Fibroblast of pulmonary artery (primary cell): ENCODE measurements at regions not wholly inside any gene's neighbourhood (a gene's known extent, or its start where the extent isn't known, plus 50 kb on each side); places are given as distances from the start of the nearest gene placed in this dataset.
A peak's percentile ranks its signal among the peaks of the same experiment; 100 is the strongest.

Experiments
- DNase-seq: peaks from one replicate; pipeline ENCODE4 v3.0.0-alpha.2; 2010; ENCODE audit warnings: low read depth
- H3K4me3 ChIP-seq: replicated peaks from 2 replicates; pipeline ENCODE4 v1.5.1; 2011; ENCODE audit warnings: low read depth, mild to moderate bottlenecking, control low read depth, low read length, moderate library complexity
- CTCF ChIP-seq: IDR thresholded peaks from 2 replicates; pipeline ENCODE4 v1.5.1; 2011; ENCODE audit warnings: mild to moderate bottlenecking, control low read depth, low read length, inconsistent platforms; ENCODE audit errors: missing control alignments

DNA sequence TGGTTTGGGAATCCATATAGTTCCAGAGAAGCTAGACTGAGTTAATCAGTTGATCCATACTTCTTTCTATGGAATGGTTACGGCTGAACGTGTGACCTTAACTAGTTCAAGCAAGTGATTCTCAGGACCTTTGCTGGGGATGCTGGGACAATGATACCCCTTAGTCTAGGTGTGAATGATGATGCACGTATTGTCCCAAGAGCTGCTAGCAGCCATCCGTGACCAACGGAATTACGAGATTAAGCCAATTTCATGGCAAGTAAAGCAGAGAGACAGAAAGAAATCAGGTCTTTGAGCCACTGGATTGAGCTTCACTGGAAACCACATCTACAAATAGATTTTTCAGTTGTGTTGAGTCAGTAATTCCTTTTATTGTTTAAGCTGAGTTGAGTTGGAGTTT, 99.2 kb upstream of the LIFR start:
- DNase-seq, result no peak
- no peak overlapping the region for H3K4me3 ChIP-seq
- no peak for TF ChIP-seq CTCF

GRCh38 chr5:38656568-38656967, 100.1 kb upstream of the LIFR start:
- no peak for TF ChIP-seq CTCF
- no peak for DNase-seq
- H3K4me3 ChIP-seq, result no peak overlapping the region

DNA sequence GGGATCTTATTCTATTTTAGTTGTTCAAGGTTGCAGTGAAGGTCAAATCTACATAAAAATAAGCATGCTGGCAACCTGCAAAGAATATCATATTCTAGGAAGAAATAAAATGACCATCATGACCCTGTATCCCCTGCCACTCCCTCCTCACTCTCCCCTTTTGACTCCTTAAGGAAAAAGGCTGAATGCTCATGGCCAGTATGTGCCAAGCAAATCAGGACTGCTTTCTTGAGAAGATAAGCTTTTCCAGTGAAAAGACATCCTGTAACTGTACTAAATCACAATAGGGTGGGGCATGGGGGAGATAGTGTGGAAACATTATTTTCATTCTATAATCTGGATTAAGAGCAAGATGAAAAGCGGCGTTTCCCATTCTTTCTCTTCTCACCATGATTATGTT, 100.6 kb upstream of the LIFR start:
- no peak overlapping the region for H3K4me3 ChIP-seq
- no peak for DNase-seq
- TF ChIP-seq CTCF, result no peak

DNA sequence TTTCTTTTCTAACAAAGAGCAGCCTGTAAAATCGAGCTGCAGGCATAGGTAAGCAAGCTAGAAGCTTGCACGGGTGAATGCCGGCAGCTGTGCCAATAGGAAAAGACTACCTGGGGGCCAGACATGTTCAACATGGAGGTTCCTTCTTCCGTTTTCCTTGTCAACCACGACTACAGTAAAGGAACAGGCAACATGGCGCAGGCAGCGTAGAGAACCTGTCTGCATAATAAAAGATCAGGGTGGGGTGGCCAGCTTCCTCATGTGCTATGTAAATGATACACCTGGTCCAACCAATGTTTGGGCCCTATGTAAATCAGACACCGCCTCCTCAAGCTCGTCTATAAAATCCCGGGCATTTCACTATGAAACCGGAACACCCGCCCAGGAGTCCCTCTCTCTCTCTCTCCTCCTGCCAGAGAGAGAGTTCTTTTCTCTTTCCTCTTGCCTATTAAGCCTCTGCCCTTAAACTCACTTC, 103.8 kb upstream of the LIFR start:
- no peak for DNase-seq
- H3K4me3 ChIP-seq, result no peak overlapping the region
- TF ChIP-seq CTCF, result no peak

GRCh38 chr5:38662090-38662489, 105.6 kb upstream of the LIFR start:
- H3K4me3 ChIP-seq, result no peak overlapping the region
- TF ChIP-seq CTCF, result no peak
- DNase-seq, result no peak

DNA sequence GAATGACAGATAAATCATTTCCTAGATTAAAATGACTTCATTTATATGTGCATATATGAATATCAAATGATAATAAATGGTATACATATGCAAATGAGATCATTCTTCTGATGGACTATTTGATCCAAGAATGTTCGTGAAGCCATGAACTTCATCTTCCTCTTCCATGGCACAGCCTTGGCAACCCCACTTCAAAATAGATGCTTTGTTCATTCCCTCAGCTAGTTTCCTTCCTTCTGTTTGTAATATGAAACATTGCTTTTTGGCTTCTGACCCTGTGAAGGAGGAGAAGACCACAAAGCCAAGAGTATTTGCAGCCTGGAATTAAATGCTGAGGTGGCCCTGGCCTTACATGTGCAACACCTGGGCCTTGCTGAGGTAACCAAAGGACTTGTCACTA, 106.8 kb upstream of the LIFR start:
- no peak for DNase-seq
- H3K4me3 ChIP-seq, result no peak overlapping the region
- no peak for TF ChIP-seq CTCF

DNA sequence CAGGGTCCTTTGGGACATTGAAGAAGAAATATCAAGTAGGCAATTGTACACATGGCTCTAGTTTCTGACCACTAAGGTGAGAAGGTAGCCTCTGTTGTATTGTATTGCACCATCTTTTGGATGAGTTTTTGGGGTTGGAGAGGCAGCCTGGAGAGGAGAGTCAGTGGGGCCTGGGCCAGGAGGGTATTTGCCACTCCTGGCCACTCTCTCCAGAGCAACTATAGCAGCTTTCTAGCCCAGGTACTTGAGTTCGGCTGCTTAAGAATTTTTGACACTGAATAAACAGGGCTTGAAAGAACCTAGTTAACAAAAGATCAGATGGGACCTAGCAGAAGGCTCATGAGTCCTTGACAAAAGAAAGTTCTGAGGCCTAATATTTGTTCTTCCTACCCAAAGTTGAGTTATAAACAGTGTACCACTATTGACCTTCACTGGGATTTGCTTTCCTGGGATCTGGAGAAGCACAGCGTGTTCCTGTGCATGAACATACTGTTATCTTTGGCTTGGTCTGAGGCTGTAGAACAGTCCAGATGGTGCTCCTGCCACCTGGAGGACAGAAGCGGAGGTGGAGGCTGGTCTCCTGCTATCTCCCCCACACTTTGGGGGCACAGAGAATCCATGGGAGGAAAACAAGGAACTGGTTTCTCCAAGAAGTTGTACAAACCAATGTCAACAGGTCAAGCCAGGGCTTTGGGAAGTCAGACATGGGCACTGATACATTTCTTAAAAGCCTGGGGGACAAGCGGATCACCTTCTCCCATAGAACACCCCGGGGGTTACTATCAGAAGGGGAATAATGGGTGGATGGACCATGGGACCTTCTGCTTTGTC, 110.4 kb upstream of the LIFR start:
- no peak overlapping the region for H3K4me3 ChIP-seq
- peak; percentile 72 for DNase-seq
- TF ChIP-seq CTCF, result peak; percentile 85
